Skin epidermis (tissue), 12 donors: ENCODE measurements at regions not wholly inside any gene's neighbourhood (a gene's known extent, or its start where the extent isn't known, plus 50 kb on each side); places are given as distances from the start of the nearest gene placed in this dataset.

Experiments
- H3K27ac ChIP-seq, 21 experiments: fragments of 200-600 bp; sonication (generic) in 11 of 21; one replicate each; pipeline ENCODE4 v1.5.0; 2020; ENCODE audit warnings: mild to moderate bottlenecking in 3 of 21, inconsistent platforms in 2 of 21, moderate library complexity in 2 of 21
- H3K4me3 ChIP-seq, 7 experiments: fragments of 200-600 bp; sonication (generic) in 2 of 7; one replicate each; pipeline ENCODE4 v1.5.0; 2020; ENCODE audit warnings: inconsistent platforms in 2 of 7, mild to moderate bottlenecking in 2 of 7, moderate library complexity in 1 of 7

DNA sequence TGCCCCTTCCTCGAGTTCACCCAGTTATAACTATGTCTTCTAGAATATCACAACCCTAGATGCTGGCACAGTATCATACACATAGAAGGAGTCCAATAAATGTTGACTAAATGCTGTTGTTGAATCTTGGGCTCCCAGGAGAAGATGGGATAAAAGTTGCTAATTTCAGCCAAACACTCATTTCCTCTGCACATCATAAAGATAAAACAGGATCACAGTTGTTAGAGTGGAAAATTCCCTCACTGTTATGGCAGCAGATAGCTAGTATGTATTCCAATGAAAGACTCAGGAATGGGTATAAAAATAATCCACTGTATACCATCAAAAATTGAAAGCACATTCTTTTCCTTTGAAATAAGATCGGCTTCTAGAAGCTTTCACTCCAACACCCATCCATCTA, 294.9 kb upstream of the TSHZ2 start:
- H3K27ac ChIP-seq: no peak overlapping the region
- H3K4me3 ChIP-seq: no peak overlapping the region

DNA sequence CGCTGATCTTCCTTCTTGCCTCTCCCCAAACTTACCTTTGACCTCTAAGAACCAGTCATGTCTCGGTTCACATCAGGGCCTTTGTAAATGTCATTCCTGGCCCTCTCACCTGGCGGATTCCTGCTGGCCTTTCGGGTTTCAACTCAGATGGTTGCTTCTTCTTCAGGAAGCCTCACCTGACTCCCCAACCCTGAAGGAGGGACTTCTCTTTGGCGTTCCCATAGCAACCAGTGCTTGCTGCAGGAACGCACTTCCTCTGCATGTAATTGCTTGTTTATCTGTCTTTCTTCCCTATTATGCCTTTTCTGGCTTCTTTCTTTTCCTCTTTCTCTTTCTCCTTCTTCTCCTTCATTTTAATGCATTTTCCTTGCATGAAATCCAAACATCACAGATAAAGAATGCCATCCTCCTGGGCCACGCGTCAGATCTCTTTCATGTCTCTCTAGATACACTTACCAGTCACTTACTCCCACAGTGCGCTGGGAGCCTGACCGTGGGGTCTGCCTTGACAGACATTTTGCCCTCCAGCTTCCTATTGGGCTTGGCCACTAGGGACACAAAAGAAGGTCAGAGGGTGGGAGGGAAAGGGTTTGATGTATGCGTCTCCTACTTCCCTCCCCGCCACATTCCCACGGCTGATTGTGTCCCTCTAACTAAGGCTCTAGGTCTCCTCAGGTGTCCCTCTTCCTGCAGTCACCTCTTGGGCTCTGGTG, 295.7 kb upstream of the TSHZ2 start:
- no peak overlapping the region for H3K4me3 ChIP-seq
- H3K27ac ChIP-seq: no peak overlapping the region

DNA sequence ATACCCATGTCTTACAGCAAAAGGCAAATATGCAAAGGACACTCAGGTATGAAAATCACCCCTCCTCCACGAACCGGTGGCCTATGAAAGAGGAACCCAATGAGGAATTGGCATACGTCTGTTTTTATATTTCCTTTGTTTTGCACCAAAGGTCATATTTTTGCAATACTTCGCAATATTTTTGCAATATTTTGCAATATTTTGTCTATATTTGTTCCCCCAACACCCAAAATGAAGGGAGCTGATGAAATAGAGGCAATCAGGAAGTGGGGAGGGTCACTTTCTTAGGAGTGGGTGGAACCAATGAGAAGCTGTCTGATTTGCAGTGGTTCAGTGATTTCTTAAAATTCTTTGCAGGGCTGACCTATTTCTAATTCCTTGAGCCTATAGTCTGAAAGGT, 296.8 kb upstream of the TSHZ2 start:
- Histone ChIP-seq H3K4me3 (no peak overlapping the region), H3K27ac (no peak overlapping the region)

DNA sequence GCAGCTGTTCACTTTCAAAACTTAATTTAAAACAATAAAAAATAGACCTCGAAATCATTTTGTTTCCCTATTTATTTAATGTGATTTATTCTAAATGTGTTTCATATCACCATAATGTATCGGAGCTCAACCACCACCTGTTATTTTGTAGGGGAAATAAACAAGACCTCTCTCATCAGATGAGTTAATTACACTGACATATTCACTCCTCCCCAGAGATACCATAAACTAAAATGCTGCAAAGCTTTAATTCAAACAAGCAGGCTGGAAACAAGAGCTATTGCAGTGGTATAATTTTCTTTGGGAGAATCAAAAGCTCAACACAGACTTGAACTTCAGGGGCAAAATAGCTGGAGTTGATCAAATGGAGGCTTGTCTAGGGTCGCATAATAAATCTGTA, 303.5 kb upstream of the TSHZ2 start:
- Histone ChIP-seq H3K4me3 (no peak overlapping the region), H3K27ac (no peak overlapping the region)

DNA sequence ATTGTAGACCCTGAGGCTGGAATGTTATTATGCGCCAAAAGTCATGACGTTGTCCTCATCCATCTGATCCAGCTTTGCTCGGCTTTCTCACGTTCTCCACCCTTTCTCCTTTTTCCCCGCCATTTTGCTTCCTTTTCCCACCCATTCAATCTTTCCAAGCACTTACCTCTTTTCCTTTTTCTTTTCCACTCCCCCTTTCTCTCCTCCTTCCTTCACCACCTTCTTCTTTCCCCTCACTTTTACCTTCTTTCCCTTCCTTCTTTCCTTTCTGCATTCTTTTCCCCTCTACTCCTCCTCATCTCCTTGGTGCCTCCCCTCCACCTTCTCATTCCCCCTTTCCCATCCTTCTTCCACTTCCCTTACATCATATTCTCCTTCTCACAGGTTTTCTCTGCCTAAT, 304.8 kb upstream of the TSHZ2 start:
- H3K27ac ChIP-seq: no peak overlapping the region
- no peak overlapping the region for H3K4me3 ChIP-seq

DNA sequence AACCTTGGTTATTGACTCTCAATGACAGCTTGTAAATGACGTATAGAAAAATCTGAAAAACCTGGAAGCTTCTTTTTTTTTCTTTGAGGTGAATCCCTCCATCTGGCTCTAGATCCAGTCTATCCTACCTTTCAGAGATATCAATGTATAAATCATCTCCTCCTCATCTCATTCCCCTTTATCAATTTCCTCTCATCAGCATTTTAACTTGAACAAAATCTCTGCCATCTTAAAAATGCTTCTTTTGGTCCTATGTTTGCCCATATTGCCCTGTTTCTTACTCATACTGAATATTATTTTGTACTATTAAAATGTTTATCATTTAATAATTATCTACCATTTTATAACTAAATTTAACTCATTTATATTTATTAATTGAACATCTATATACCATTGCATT, 306.7 kb upstream of the TSHZ2 start:
- Histone ChIP-seq H3K4me3 (no peak overlapping the region), H3K27ac (no peak overlapping the region)

DNA sequence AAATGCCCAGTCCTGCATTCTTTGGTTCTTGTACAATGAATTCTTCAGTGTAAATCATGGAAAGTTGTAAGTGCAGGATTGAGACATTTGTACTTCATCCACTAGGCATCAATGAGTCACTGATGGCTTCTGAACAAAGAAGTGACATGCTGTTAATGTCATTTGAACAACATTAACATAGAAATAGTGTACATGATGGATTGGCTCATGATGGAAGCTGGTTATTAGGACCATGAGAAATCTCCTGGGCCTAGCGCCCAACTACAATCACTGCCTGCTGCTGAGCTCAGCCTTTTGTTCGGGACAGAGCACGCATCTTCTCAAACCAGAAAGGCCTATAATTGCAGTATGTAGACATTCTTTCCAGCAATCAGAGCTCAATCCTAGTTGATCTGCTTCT, 316.8 kb upstream of the TSHZ2 start:
- H3K27ac ChIP-seq: no peak overlapping the region

DNA sequence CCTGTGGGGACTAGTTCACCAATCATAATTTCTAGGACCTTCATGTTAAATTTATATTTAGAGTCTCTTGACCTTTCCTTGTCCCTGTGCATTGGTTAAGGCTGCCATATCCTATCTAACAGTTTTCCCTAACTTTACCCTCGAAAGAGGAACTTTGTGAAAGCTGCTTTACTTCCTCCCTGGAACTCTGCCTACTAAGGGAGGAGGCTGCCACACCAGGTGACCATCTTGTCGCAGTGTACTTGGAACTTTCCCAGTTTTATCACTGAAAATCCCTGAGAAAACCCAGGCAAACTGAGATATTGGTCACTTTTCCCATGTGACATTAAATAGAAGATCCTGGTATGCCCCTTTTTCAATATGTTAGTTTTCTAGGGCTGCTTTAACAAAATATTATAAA, 317.6 kb upstream of the TSHZ2 start:
- Histone ChIP-seq H3K27ac (no peak overlapping the region), H3K4me3 (no peak overlapping the region)

More for the DNA sequence above, 316.8 kb upstream of the TSHZ2 start:
- H3K4me3 ChIP-seq: no peak overlapping the region

DNA sequence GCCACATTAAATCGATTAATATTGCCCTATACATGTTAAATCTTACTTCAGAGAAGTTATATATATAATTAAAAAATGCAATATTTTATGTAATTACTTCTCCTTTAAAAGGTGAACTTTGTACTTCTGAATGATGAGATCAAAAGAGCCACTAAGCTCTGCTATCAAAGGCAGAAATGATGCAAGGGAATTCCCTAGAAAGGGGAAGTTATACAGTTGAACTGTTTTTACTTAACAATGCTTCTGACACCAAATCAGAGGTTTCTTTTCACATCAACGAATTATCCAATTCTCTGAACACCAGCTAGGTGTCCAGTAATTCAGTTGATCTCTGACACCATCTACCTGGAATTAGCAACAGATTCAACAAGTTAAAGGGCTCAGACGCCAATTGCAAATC, 319.9 kb upstream of the TSHZ2 start:
- no peak overlapping the region for H3K4me3 ChIP-seq
- no peak overlapping the region for H3K27ac ChIP-seq

DNA sequence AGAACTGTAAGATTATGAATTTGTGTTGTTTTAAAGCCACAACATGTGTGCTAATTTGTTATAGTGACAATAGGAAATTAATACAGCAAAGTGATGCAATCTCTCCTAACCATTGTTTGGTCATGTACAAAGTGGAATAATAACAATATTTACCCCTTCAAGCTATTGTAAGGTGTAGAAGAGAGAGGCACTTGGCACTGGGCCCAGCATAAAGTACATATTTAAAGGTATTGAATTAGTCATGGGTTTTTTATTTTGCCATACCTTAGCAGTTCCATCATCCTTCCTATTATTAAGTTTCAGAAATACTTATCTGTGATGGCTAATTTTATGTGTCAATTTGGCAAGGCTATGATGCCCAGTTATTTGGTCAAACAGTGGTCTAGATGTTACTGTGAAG, 322.4 kb upstream of the TSHZ2 start:
- no peak overlapping the region for H3K27ac ChIP-seq
- no peak overlapping the region for H3K4me3 ChIP-seq

DNA sequence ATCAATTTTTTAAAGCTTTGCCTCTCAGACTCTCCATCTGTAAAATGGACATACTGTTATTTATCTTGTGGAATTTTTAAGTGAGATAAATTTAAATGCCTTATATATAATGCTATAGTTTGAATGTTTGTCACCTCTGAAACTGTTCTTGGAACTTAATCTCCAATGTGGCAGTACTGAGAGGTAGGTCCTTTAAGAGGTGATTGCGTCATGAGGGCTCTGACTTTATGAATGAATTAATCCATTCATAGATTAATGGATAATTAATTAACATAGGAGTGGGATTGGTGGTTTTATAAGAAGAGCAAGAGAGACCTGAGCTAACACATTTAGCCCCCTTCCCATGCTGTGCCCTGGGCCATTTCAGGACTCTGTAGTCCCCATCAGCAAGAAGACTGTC, 326.3 kb upstream of the TSHZ2 start:
- H3K4me3 ChIP-seq: no peak overlapping the region

DNA sequence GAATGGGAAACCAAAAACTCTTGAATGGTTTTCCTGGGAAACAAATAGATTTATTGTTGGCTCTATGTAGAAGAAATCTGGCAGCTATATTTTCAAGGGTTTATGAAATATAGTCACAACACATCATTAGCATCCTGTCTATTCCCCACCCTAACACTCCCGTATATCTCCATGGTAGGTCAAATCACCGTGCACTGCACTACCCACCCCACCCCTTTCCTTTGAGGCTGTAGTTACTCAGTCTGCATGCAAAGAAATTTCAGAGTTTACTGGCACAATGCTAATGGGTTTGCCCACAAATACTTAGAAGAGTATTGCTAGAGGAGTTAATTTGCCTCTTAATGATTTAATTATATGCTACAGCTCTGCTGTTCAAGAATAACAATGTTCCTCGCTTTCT, 329.1 kb upstream of the TSHZ2 start:
- H3K27ac ChIP-seq: no peak overlapping the region
- no peak overlapping the region for H3K4me3 ChIP-seq

More for the DNA sequence above, 326.3 kb upstream of the TSHZ2 start:
- H3K27ac ChIP-seq: no peak overlapping the region

DNA sequence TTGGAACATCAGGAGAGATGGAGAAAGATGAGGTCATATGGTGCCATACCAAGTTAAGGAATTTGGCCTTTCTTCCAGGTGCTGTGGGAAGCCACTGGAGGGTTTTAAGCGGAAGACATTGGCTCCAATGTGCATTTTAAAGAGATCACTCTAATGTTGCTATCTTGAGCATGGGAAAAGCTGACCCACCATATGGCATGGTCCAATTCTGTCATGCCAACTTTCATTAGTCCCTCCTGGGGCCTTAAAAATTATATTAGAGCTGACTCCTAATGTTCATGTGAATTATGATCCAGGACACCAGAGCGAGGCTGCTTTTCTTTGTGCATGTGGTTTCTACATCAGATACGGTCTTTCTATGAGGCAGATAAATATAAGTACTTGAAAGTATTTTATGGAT, 335.0 kb upstream of the TSHZ2 start:
- no peak overlapping the region for H3K27ac ChIP-seq
- H3K4me3 ChIP-seq: no peak overlapping the region

DNA sequence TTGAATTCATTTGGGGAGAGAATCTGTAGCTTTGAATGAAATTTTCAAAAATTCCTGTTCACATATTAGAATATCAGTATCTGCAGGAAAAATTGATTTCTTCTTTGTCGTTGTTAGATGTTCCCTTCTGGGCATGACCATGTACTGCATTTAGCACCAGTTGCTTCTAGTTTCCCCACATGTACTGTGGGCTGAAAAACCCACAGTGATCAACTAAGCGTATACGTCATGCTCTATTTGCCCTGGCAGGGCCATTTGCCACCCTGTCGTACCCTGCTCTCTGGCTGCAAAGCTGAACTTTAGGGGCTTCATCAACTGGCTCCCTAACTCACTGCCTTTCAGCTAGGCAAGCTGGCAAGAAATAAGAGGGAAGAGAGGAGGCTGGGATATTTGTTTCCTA, 340.7 kb upstream of the TSHZ2 start:
- Histone ChIP-seq H3K27ac (no peak overlapping the region), H3K4me3 (no peak overlapping the region)

DNA sequence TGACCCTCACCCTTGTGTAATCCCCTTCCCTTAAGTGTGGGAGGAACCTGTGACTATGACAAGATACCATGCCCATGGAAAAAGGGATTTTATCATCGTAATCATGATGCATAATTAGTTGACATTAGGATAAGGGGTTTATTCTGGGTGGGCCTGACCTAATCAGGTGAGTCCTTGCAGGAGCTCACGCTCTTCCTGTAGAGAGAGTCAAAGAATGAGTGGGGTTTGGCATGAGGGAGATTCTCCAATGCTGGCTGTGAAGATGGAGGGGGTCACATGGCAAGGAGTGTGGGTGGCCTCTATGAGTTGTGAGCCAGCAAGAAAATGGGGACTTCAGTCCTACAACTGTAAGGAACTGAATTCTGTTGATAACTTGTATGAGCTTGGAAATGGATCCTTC, 342.0 kb upstream of the TSHZ2 start:
- H3K27ac ChIP-seq: no peak overlapping the region
- no peak overlapping the region for H3K4me3 ChIP-seq

DNA sequence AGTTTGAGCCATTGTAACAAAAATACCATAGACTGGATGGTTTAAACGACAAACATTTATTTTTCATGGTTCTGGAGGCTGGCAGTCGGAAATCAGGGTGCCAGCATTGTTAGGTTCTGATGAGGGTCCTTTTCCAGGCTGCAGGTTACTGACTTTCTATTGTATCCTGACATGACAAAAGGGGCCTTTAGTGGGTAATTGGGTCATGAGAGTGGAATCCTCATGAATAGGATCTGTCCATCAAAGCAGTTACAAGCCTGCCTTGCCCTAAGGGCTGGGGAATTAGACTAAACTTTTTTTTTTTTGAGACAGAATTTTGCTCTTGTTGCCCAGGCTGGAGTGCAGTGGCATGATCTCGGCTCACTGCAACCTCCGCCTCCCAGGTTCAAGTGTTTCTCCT, 347.9 kb upstream of the TSHZ2 start:
- Histone ChIP-seq H3K27ac (no peak overlapping the region), H3K4me3 (no peak overlapping the region)

DNA sequence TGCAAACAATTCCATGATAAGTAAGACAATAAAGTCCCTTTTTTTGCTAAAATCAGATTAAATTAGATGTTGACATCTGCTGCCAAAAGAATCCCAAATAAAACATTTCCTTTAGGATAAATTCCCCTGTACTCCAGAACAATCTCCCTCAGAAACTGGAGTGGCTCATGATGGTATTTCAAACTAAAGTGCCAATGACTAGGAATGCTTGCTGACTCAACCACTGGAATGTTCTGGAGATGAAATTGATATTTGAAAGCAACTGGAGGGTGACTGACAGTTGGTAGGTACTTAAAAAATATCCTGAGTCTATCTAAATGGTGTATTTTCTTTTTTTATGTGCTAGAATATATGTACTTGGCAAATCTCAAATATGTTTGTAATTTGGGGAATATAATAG, 350.1 kb upstream of the TSHZ2 start:
- H3K27ac ChIP-seq: no peak overlapping the region
- H3K4me3 ChIP-seq: no peak overlapping the region

DNA sequence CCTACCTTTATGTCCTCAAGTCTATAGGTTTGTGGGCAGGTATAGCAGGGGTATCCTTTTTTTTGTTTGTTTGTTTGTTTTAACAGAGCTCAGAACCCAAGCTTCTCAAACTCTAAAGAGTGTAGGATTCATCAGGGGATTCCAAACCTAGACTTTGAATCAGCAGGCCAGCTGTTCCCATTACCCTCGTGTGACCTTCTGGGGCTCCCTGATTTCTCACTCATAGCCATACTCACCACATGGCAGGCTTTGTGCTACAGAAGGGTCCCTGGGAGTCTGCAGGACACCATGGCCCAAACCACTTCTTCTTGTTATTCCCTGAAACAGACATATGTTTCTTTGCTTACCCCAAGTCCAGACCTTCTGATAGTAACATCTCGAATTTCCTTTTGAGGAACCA, 350.8 kb upstream of the TSHZ2 start:
- Histone ChIP-seq H3K27ac (no peak overlapping the region), H3K4me3 (no peak overlapping the region)

DNA sequence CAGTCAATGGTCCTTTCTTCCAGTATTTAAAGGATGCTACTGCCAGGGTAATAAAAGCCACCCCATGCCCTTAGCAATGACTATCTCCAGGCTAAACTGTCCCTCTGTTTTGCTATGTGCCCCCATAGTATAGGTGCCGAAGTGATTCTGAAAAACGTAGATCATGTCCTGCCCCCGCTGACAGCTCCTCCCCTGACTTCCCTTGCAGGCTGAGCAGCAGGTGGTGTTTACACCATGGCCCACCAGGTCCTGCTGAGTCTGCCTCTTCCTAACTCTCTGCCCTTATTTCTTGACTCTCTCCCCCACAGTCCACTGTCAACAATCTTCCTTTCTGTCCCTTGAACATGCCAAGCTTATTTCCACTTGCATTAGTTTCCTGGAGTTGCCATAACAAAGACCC, 352.5 kb upstream of the TSHZ2 start:
- Histone ChIP-seq H3K27ac (no peak overlapping the region), H3K4me3 (no peak overlapping the region)

DNA sequence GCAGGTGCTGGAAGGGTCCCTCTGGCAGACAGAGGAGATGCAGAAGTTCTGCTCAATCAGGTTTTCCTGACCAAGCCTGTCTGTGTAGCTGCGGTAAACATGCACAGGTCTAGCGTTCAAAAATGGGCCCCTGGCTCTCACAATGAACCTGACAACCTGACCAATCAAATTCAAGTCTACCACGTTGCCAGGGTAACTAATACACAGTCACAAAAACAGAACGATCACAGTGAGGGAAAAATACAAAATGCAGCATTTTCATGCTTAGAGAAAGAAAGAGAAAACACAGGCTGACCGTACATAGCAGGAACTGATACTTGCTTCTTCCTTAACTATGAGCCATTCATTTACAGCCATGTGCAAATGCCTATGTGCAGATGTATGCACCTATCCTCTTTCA, 353.1 kb upstream of the TSHZ2 start:
- Histone ChIP-seq H3K4me3 (no peak overlapping the region), H3K27ac (no peak overlapping the region)

DNA sequence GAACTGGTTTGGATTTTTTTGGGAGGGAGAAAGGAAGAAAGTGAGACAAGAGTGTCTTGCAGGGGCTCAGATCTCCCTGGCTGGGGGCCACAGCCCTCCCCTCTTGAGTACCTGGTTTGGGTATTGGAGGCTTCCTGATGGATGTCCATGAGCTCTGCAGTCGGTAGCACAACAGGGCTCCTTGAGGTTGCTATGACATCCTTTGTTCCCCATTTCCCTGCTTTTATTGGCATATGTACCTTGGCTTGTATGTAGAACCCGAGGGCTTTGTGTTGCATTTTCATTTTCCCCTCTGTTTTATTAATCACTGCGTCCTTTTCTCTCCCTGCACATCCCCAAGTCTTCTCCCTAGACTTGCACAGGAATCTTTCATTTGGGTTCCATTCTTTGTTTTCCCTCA, 355.5 kb upstream of the TSHZ2 start:
- H3K4me3 ChIP-seq: no peak overlapping the region

DNA sequence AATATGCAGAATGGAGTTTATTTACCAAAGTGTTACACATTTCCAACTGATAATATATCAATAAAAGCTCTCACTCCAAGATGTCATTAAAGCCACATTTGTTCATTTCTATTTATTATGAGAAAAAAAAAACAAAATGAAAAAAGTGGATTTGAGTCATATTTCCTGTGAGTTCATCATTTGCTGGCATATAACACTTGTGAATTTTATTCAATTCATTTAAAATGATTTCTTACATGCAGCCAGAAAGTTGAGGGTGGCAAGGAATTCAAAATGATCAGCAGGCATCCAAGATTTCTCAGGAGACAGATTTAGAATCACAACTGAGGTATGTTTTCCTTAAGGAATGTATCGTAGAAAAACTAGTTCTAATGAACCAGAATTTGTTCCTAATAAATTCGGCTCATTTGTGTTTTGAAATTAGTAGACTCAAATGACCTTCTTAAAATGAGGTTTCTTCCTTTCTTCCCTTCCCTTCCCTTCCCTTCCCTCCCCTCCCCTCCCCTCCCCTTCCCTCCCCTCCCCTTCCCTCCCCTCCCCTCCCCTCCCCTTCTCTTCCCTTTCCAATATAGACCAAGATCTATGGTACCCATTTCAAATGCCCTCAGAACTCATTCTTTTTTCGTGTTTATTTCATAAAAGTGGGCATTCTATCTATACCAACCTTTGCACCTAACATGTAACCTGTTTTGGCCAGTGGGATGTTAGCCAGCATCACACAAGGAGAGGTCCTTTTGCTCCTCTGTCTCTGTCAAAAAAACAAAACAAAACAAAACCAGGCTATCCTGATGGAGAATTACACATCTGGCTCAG, 357.9 kb upstream of the TSHZ2 start:
- no peak overlapping the region for H3K4me3 ChIP-seq

More for the DNA sequence above, 355.5 kb upstream of the TSHZ2 start:
- H3K27ac ChIP-seq: no peak overlapping the region

More for the DNA sequence above, 357.9 kb upstream of the TSHZ2 start:
- H3K27ac ChIP-seq: no peak overlapping the region
